Heart left ventricle (tissue), 16 donors: ENCODE measurements at regions not wholly inside any gene's neighbourhood (a gene's known extent, or its start where the extent isn't known, plus 50 kb on each side); places are given as distances from the start of the nearest gene placed in this dataset.

Experiments used
- ATAC-seq, 4 donors: fragments of 200-7000 bp; cut with Tn5 transposase; one replicate each; pipeline ENCODE4 v1.9.1; 2020 to 2022; ENCODE audit warnings: moderate library complexity in 4 of 4, mild to moderate bottlenecking in 3 of 4, moderate number of reproducible peaks in 1 of 4
- DNase-seq, 5 donors: peaks; one replicate each; pipeline ENCODE4 v3.0.0-alpha.2; 2020
- H3K27ac ChIP-seq, 12 donors: fragments of 200-600 bp; sonication (generic) in 4 of 12; one replicate each; pipeline versions ENCODE4 v1.5.0 to v1.8.0; 2016 to 2022; ENCODE audit warnings: mild to moderate bottlenecking in 2 of 12
- H3K27me3 ChIP-seq, 9 donors: fragments of 200-600 bp; sonication (generic) in 2 of 9; one replicate each; pipeline versions ENCODE4 v1.5.1 to v1.8.0; 2016 to 2022; ENCODE audit warnings: mild to moderate bottlenecking in 3 of 9
- H3K36me3 ChIP-seq, 9 donors: fragments of 200-600 bp; sonication (generic) in 2 of 9; one replicate each; pipeline versions ENCODE4 v1.5.0 to v1.8.0; 2018 to 2022; ENCODE audit warnings: mild to moderate bottlenecking in 2 of 9
- H3K4me1 ChIP-seq, 12 donors: fragments of 200-600 bp; sonication (generic) in 4 of 12; one replicate each; pipeline versions ENCODE4 v1.5.0 to v1.8.0; 2016 to 2022; ENCODE audit warnings: mild to moderate bottlenecking in 3 of 12
- H3K4me3 ChIP-seq, 12 donors: fragments of 200-600 bp; sonication (generic) in 4 of 12; one replicate each; pipeline versions ENCODE4 v1.5.0 to v1.8.0; 2017 to 2022; ENCODE audit warnings: mild to moderate bottlenecking in 9 of 12, moderate library complexity in 4 of 12
- H3K9me3 ChIP-seq, 12 donors: fragments of 200-600 bp; sonication (generic) in 4 of 12; one replicate each; pipeline versions ENCODE4 v1.5.0 to v1.8.0; 2016 to 2022; ENCODE audit warnings: mild to moderate bottlenecking in 1 of 12
- CTCF ChIP-seq, 12 donors: fragments of 200-600 bp; sonication (generic) in 4 of 12; IDR thresholded peaks; one replicate each; pipeline versions ENCODE4 v1.5.0 to v1.8.0; 2018 to 2022; ENCODE audit warnings: antibody characterized with exemption in 12 of 12, mild to moderate bottlenecking in 5 of 12
- POLR2A ChIP-seq, 2 donors: fragments of 450-650 bp; IDR thresholded peaks; one replicate each; pipeline ENCODE4 v1.6.1; 2017; ENCODE audit warnings: antibody characterized with exemption in 2 of 2, mild to moderate bottlenecking in 2 of 2, moderate library complexity in 2 of 2
- WGBS, 4 donors: extraction: QIAGEN DNeasy Blood & Tissue Kit in 2 of 4; methylation state at CpG; one replicate each; pipeline versions ENCODE4 v1.1.5 to v1.1.7; 2013 to 2018; 5-methylcytosine and 5-hydroxymethylcytosine counted together
- intact Hi-C, 10 donors: fragments of 100-400 bp; cut with DNase I; formaldehyde crosslinking; loops; one replicate each; pipeline versions ENCODE4 v1.11.1 to v1.14.2; 2022
- donor health status: ischemic (EF 13 %, LVEDD 7.1; RV severe dilation, severe dysfunction).
- donor health status: healthy with polysubstance abuse.
- donor health status: DM: no; HTN: yes; CAD: no.
- donor health status: DM: no; HTN: no; CAD: no.
- donor health status: ischemic (EF 25% LVEDD 6.9; RV normal size, moderate dysfunction).
- donor health status: ischemic (EF 25% LVEDD 5.7; RV mildly dilated, moderate dysfunction).
- donor health status: healthy.
- donor health status: DM: yes; HTN: yes; CAD: no.
- donor health status: ischemic (EF 35%, LVEDD 5.7; RV mildly dilated, moderate dysfunction).
- donor health status: nonischemic (EF 11% LVEDD 7.7; RV severe dilation, severe dysfunction).
- donor health status: DM: yes; HTN: yes; CAD: no.
- donor health status: PGD.
- donor health status: ischemic (EF 29% LVEDD 5.4; RV normal size, mild dysfunction).
- donor health status: nonischemic (EF 23%, LVEDD 6.1; RV moderate dilation, normal function).

- intact Hi-C loops = no loop called here
- 54 to 63% (median 59%) methylated on average over 8 of the region's 8 CpGs for WGBS, 4 donors
- TF ChIP-seq CTCF (IDR thresholded peaks at IDR 0.05) = no peak
- TF ChIP-seq POLR2A (IDR thresholded peaks at IDR 0.05) = no peak
- Histone ChIP-seq H3K4me1 (peaks cover 0 to 18% (median 1%) of the 10 kb centered on the region in 12 donors), H3K27ac (no peak overlapping the region), H3K36me3 (no peaks in the 10 kb centered on the region), H3K4me3 (no peak overlapping the region), H3K27me3 (peaks cover 0 to 18% (median 0%) of the 10 kb centered on the region in 9 donors), H3K9me3 (peaks cover 0 to 1% (median 0%) of the 10 kb centered on the region in 12 donors)
- ATAC-seq (no peak), DNase-seq (no peak)
These were observed 257.5 kb downstream of the NSG2 start for GRCh38 chr5:174303035-174303434.

DNA sequence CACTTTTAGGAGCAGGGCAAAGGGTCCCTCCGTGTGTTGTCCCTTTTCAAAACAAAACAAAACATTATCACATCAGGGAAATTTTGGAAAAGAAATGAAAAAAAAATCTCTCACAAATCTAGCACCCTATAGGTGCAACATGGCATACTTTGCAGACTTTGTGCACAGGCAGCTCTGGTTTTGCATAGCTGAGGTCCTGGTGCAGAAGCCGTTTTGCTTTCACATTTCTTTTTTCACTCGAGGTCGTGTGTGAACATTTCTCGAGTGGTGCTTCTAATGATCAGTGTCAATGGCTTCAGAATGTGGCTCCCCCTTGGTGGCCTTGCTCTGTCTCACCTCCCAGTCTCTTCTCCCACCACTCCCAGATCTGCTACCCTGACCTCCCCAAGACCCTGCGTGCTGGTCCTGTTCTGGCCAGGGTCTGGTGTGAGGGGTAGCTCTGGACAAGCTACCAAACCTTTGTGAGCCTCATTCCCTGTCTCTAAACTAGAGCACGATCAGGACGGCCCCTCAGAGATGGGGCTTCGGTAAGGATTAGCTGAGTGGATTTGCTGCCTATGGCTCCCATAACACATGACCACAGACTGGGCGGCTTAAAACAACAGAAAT, 258.0 kb downstream of the NSG2 start:
- peaks cover 0 to 18% (median 0%) of the 10 kb centered on the region in 9 donors for H3K27me3 ChIP-seq
- TF ChIP-seq POLR2A (IDR thresholded peaks at IDR 0.05) (no peak), CTCF (IDR thresholded peaks at IDR 0.05) (no peak)
- no peak for DNase-seq
- H3K27ac ChIP-seq = no peak overlapping the region
- WGBS, 4 donors = 65 to 71% (median 67%) methylated on average over 10 of the region's 10 CpGs
- H3K9me3 ChIP-seq = no peaks in the 10 kb centered on the region
- no peak overlapping the region for H3K4me3 ChIP-seq
- no peaks in the 10 kb centered on the region for H3K36me3 ChIP-seq
- no peak for ATAC-seq
- peaks cover 0 to 18% (median 1%) of the 10 kb centered on the region in 12 donors for H3K4me1 ChIP-seq
- intact Hi-C loops = no loop called here

- no peaks in the 10 kb centered on the region for H3K36me3 ChIP-seq
- peaks cover 0 to 15% (median 1%) of the 10 kb centered on the region in 12 donors for H3K4me1 ChIP-seq
- TF ChIP-seq CTCF (IDR thresholded peaks at IDR 0.05) = no peak
- no peak for TF ChIP-seq POLR2A (IDR thresholded peaks at IDR 0.05)
- no peaks in the 10 kb centered on the region for H3K9me3 ChIP-seq
- no peak overlapping the region for H3K27ac ChIP-seq
- intact Hi-C loops = no loop called here
- DNase-seq = no peak
- ATAC-seq = no peak
- WGBS, 4 donors = 81 to 100% (median 85%) methylated on average over 2 to 8 of the region's 8 CpGs
- H3K4me3 ChIP-seq = no peak overlapping the region
- peaks cover 0 to 18% (median 0%) of the 10 kb centered on the region in 9 donors for H3K27me3 ChIP-seq
These were observed 259.8 kb downstream of the NSG2 start for GRCh38 chr5:174305241-174305681.

GRCh38 chr5:174306345-174307030, 261.0 kb downstream of the NSG2 start:
- no peak overlapping the region for H3K4me3 ChIP-seq
- H3K9me3 ChIP-seq = no peaks in the 10 kb centered on the region
- ATAC-seq (no peak), DNase-seq (no peak)
- intact Hi-C loops = no loop called here
- H3K4me1 ChIP-seq = peaks cover 0 to 12% (median under 1%) of the 10 kb centered on the region in 12 donors
- H3K27ac ChIP-seq = no peak overlapping the region
- 75 to 85% (median 80%) methylated on average over 11 of the region's 11 CpGs for WGBS, 4 donors
- TF ChIP-seq CTCF (IDR thresholded peaks at IDR 0.05) (no peak), POLR2A (IDR thresholded peaks at IDR 0.05) (no peak)
- no peaks in the 10 kb centered on the region for H3K36me3 ChIP-seq
- H3K27me3 ChIP-seq = peaks cover 0 to 24% (median 5%) of the 10 kb centered on the region in 9 donors
